Parathyroid adenoma (tissue), 2 donors: ENCODE measurements at regions not wholly inside any gene's neighbourhood (a gene's known extent, or its start where the extent isn't known, plus 50 kb on each side); places are given as distances from the start of the nearest gene placed in this dataset.

Source experiments
- H2AFZ ChIP-seq: fragments of 300-600 bp; sonication (generic); one replicate; pipeline ENCODE4 v1.7.0; 2017; ENCODE audit warnings: antibody characterized with exemption, mild to moderate bottlenecking
- H3K27ac ChIP-seq: fragments of 300-600 bp; sonication (generic); one replicate; pipeline ENCODE4 v1.7.0; 2017
- H3K27me3 ChIP-seq: fragments of 300-600 bp; sonication (generic); one replicate; pipeline ENCODE4 v1.7.0; 2017; ENCODE audit warnings: low read length; ENCODE audit not compliant: control insufficient read depth, insufficient read depth
- H3K36me3 ChIP-seq: fragments of 300-600 bp; sonication (generic); one replicate; pipeline ENCODE4 v1.7.0; 2017; ENCODE audit warnings: low read length; ENCODE audit not compliant: control insufficient read depth, insufficient read depth
- H3K4me1 ChIP-seq: fragments of 300-600 bp; sonication (generic); one replicate; pipeline ENCODE4 v1.7.0; 2017; ENCODE audit warnings: control low read depth
- H3K4me2 ChIP-seq: fragments of 300-600 bp; sonication (generic); one replicate; pipeline ENCODE4 v1.7.0; 2017; ENCODE audit warnings: low read length
- H3K4me3 ChIP-seq: fragments of 300-600 bp; sonication (generic); one replicate; pipeline ENCODE4 v1.7.0; 2017; ENCODE audit warnings: low read depth, low read length
- H3K79me2 ChIP-seq: fragments of 300-600 bp; sonication (generic); one replicate; pipeline ENCODE4 v1.7.0; 2017; ENCODE audit warnings: control low read depth
- H3K9ac ChIP-seq: fragments of 300-600 bp; sonication (generic); one replicate; pipeline ENCODE4 v1.7.0; 2017; ENCODE audit warnings: mild to moderate bottlenecking
- H3K9me3 ChIP-seq: fragments of 300-600 bp; sonication (generic); one replicate; pipeline ENCODE4 v1.7.0; 2017; ENCODE audit warnings: low read length; ENCODE audit not compliant: control insufficient read depth
- CTCF ChIP-seq: fragments of 300-600 bp; sonication (generic); IDR thresholded peaks from one replicate; pipeline ENCODE4 v1.7.0; 2017; ENCODE audit warnings: antibody characterized with exemption, mild to moderate bottlenecking
- donor health status: primary hyperparathyroidism.

- Histone ChIP-seq H3K36me3 (no peaks in the 10 kb centered on the region), H3K27ac (no peak overlapping the region), H2AFZ (no peak overlapping the region), H3K9ac (no peak overlapping the region), H3K27me3 (no peaks in the 10 kb centered on the region), H3K9me3 (no peaks in the 10 kb centered on the region), H3K79me2 (no peaks in the 10 kb centered on the region), H3K4me1 (no peaks in the 10 kb centered on the region), H3K4me2 (no peak overlapping the region), H3K4me3 (no peak overlapping the region)
- no peak for TF ChIP-seq CTCF
Observed at GRCh38 chr5:133685402-133686018, 73.2 kb upstream of the FSTL4 start.

GRCh38 chr5:133683646-133684596, 71.6 kb upstream of the FSTL4 start:
- no peaks in the 10 kb centered on the region for H3K79me2 ChIP-seq
- no peak for TF ChIP-seq CTCF
- H3K27ac ChIP-seq: no peak overlapping the region
- no peaks in the 10 kb centered on the region for H3K4me1 ChIP-seq
- no peak overlapping the region for H2AFZ ChIP-seq
- no peak overlapping the region for H3K9ac ChIP-seq
- no peak overlapping the region for H3K4me3 ChIP-seq
- H3K4me2 ChIP-seq: no peak overlapping the region
- no peaks in the 10 kb centered on the region for H3K36me3 ChIP-seq
- no peaks in the 10 kb centered on the region for H3K27me3 ChIP-seq
- no peaks in the 10 kb centered on the region for H3K9me3 ChIP-seq

- TF ChIP-seq CTCF: no peak
- H3K4me1 ChIP-seq: no peaks in the 10 kb centered on the region
- no peak overlapping the region for H3K4me3 ChIP-seq
- no peaks in the 10 kb centered on the region for H3K9me3 ChIP-seq
- H3K36me3 ChIP-seq: no peaks in the 10 kb centered on the region
- no peak overlapping the region for H3K9ac ChIP-seq
- H3K27me3 ChIP-seq: no peaks in the 10 kb centered on the region
- H3K79me2 ChIP-seq: no peaks in the 10 kb centered on the region
- no peak overlapping the region for H3K27ac ChIP-seq
- no peak overlapping the region for H2AFZ ChIP-seq
- H3K4me2 ChIP-seq: no peak overlapping the region
Observed at GRCh38 chr5:133682451-133682850, 70.1 kb upstream of the FSTL4 start.

GRCh38 chr5:133681896-133682295, 69.6 kb upstream of the FSTL4 start:
- Histone ChIP-seq H3K9me3 (no peaks in the 10 kb centered on the region), H3K36me3 (no peaks in the 10 kb centered on the region), H3K4me2 (no peak overlapping the region), H3K27ac (no peak overlapping the region), H3K27me3 (no peaks in the 10 kb centered on the region), H3K4me1 (no peaks in the 10 kb centered on the region), H2AFZ (no peak overlapping the region), H3K79me2 (no peaks in the 10 kb centered on the region), H3K4me3 (no peak overlapping the region), H3K9ac (no peak overlapping the region)
- no peak for TF ChIP-seq CTCF
